ENCODE measurements at regions not wholly inside any gene's neighbourhood (a gene's known extent, or its start where the extent isn't known, plus 50 kb on each side); places are given as distances from the start of the nearest gene placed in this dataset.

DNA sequence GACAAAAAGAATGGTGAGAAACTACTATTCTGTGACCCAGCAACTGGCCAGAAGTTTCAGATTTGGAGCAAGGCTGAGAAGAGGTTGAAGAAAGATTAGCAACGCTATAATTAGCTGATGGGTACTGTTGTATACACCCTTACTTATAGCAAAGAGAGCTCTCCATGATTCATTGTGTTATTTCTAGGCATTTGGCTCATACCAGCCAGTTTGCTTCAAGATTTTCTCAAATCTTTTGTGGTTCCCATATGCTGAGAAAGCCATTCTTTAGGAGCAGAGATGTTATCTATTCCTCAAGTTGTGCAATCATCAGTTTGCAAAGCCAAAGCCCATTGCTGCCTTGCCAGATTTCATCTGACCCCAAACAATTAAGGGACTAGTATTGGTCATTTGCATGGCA lies 179.4 kb downstream of the ETS1 start:
- no peak for DNase-seq (ENCODE audit: low read depth, low spot score)

DNA sequence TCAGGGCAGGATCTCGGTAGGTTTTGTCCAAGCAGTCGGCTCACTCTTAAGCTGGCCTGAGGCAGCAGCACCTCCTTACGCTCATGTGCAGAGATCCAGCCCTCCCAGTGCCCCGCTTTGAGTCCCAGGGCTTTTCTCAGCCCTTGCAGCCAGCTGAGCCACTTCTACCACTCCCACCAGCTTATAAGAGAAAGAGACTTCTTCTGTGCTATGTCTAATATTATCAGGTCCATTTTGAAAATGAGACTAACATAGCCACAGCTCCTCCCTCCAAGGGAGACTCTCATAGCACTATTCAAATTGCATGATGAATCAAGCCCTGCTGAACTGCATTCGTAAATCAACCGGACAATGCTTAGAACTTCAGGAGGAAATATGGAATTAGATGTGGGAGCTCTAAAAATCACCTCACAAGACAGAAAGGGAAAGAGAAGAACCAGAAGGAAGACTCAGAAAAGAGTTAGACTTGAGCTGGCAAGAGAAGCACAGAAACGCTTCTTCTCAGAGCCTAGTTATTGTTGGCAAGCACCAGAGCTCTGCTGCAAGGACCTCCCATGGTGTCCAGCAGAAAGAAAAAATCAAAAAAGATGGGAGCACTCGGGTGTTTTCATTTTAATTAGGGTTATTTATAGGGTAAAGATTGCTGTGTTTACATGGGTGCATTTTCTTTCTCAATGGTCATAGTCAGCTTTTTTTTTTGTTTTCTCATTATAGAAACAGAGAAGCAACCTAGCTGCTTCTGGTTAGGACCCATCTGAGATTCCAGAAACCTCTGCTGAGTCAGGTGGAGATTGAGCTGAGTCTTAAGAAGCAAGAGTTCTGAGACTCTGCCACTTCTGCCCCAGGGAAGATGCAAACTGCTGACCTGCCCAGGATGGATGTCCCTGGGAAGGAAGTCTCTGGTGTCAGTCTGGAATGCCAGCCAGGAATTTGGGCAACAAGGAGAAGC lies 181.4 kb downstream of the ETS1 start:
- no peak for DNase-seq (ENCODE audit: low read depth, low spot score)

DNA sequence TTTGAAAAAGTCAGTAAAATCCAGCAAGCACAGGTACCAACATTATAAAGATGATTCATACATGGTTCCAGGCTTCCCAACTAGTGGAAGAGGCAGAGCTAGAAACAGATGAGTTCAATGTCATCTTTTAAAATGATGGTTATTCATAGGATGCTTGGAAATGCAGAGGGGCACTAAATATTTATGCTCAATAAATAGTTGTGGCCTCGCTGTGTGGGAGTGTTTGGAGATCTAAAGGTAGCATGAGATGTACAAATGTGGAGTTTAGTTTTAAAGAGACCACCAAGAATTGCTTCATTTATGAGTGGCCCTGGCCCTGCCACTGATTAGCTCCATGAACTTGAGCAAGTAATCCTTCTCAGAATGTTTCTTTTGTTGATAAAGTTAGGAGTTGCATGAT lies 182.2 kb downstream of the ETS1 start:
- no peak for DNase-seq (ENCODE audit: low read depth, low spot score)

GRCh38 chr11:128404437-128404836 lies 182.9 kb downstream of the ETS1 start:
- no peak for DNase-seq (ENCODE audit: low read depth, low spot score)

DNA sequence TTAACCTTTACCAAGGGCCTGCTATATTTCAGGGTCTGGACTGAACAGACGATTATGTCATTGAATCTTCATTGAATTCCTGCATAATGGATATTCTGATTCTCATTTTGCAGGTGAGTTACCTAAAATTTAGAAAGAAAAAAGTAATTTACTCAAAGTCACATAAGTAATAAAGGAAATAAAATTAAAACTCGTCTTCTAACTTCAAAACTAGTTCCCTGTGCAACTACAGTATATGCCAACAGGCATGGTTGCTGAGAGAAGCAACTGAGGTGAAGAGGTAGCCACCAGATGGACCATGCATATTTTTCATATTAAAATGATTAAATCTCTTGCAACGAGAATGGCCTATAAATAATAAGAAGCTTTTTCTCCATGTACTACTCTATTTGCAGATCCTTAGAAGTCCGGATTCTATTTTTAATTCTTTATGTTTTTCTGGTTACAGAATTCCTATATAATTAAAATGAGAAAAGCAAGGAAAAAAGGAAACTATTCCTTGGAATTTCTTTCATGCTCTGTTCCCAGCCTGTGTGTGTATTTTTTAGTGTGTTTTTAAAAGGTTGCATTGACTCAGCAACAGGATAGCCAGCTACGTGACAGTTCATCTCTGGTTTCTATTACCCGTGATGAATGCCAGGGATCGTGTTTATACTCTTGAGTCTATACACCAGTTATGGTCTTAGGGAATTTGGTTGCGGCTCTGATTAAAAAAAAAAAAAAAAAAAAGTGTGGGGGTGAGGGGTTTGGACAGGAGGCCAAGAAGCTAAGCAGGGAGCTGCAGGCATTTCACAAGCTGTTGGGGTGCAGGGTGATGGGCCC lies 186.8 kb downstream of the ETS1 start:
- DNase-seq (ENCODE audit: low read depth, low spot score) = no peak

DNA sequence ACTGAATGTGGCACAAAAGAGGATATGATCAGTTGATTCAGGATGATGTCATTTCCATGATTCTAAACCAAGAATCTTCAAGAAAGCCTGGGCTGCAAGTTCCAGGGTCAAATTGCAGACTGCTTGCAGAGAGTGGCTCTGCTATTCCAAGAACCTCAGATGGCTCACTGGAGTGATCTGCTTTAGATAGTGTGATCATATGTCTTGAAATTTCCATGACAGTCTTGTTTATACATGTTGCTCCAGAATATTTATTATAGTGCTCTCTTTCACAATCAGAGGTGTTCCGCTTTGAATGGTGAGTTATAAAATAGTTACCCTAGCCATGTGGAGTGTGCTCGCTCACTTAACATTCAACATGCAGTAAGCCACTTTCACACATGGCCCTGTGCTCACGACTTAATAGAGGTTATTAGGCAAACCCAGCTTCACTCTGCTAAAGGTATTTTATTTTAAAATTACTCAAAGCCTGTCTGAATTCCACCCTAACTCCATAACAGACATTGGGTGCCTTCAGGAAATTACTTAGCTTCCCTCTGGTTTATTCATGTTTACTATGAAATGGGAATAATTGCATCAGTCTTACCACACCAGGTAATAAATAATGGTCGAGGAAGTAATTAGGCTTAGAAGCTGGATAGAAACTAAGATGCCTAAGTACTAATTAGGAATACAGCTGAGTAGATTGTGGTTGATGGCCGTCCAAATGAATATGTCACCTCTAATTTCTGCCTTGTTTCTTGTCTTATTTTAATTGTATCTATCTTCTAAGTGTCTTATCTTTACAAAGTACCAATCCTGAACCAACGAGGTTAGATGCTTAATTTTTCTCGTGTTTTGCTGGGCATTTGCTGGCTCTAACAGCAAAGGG lies 187.9 kb downstream of the ETS1 start:
- no peak for DNase-seq (ENCODE audit: low read depth, low spot score)

GRCh38 chr11:128398517-128399250 lies 188.7 kb downstream of the ETS1 start:
- DNase-seq (ENCODE audit: low read depth, low spot score) = no peak

GRCh38 chr11:128397362-128397761 lies 190.0 kb downstream of the ETS1 start:
- DNase-seq (ENCODE audit: low read depth, low spot score) = no peak

DNA sequence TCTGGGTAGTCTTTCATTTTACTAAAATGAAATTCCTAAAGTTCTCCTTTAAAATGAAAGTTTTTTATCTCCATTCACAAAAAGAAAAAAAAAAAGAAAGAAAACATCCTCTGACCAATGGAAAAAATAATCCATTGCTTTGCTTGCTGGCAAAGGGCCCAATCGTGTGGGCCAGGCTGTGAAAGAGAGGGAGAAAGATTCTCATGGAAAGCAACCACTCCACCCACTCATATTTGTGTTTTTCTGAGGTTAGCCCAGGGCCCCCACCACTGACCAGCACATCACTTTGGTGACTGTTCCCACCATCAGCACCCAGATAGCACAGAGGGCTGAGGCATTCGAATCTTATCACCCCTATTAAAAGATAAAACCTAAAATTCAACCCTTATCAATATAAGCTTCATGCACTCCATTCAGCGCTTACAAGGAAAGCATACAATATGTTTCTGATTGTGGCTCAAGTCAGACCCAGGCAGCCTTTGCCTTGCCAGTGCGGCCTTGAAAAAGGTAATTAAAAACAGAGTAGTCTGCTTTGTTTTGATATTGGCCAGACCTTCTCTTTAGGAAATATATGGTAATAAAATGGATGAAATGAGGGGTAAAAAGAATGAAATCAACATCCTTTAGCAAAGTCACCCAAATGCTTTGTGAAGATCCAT lies 192.8 kb downstream of the ETS1 start:
- DNase-seq (ENCODE audit: low read depth, low spot score) = peak; percentile 41

DNA sequence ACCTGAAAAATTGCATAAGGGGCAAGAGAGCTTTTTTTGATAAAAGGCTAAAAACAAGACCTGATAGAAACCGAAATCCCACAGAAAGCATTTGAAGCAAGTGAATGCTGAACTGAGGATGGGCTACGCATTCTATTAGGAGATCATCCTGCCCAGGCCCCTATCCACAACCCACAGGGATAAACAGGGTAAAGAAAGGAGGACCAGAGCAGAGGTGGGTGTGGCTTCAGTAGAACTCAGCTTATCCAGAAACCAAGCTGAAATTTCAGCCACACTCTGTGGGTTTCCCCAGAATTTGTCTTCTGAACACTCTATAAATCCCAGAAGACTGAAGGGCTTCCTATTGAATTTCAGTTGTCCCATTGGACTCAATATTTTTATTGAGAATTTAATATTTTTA lies 195.1 kb downstream of the ETS1 start:
- DNase-seq (ENCODE audit: low read depth, low spot score) = no peak

DNA sequence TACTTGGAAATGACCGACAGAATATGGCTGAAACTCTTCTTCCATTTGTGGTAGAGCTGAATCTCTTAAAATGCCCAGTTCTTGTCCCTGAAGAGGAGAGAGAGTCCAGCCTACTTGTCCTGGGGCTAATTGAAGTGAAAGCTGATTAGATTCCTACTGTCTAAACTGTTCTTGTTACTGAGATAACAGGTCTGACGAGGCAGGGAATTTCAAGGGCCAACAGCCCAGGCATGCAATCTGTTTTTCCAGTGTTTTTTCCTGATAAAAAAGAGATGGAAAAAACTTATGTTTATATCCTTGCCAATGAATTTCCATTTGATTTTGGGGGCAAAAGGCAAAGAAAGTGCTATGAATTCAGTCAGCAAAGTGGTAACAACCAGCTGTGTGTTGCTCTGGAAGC lies 195.5 kb downstream of the ETS1 start:
- no peak for DNase-seq (ENCODE audit: low read depth, low spot score)

DNA sequence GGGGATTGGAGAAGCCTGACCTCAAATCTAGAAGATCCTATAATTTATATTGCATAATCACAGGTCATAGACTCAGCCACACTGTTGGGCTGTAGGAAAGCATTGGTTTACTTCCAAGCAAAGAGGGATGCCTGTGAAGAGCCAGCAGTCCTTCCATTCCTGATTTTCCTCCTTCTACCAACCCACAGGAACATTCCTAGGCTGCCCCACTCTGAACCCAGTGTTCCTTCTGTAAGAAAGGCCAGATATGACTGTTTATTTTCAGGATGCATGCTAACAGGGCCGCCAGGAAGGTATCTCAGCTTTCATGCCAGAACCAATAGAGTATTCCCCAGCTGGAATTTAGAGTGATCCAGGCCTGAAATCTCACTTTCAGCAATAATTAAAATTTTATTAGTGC lies 197.1 kb downstream of the ETS1 start:
- peak; percentile 37 for DNase-seq (ENCODE audit: low read depth, low spot score)

DNA sequence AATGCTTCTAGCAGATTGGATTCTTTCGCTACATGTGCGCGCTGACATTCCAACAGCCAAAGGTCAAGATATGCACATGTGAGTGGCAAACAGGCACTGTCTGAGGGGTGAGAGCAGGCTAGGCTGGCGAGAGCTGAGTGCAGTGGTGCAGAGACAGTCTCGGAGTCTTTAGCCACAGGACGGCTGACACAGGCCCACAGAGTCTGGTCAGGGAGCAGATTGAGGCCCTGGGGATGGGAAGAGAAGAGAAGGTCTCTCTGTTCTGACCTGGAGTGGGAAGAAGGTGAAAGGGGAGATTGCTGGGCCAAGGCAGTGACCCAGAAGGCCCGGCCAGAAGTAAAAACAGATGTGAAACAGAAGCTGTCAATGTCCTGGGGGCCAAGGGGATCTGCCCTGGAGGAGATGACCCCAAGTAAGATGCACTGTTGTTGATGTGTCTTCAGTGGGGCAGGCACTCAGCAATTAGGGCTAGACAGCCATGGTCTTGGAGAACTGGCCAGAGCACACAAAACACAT lies 197.8 kb downstream of the ETS1 start:
- DNase-seq (ENCODE audit: low read depth, low spot score) = no peak

DNA sequence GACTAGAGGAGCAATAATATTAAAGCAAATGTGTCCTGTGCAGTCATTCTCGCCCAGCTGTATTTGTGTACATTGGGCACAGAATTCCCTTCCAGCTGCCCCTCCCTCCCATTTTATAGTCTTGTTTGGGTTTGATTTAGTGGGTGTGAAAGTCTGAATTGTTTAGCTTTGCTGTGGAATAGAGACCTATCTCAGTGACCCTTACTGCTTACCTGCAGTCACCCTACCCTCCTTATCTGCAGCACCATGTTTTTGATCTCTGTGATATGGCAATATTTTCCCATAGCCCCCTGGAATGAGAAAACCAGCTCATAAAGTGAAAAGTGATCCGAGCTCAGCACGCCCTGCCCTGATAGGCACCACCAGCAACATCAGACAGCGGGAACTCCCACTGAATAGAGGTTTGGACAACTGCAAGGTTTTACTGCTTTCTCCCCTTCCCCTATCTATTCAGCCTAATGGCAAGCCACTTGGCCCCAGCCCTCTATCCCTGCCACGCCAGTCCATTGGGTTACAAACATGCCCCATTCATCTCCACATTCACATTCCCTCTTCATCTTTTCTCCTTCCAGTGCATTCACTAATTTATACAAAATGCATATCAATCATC lies 199.0 kb downstream of the ETS1 start:
- no peak for DNase-seq (ENCODE audit: low read depth, low spot score)

GRCh38 chr11:128379587-128380580 lies 207.5 kb downstream of the ETS1 start:
- no peak for DNase-seq (ENCODE audit: low read depth, low spot score)

DNA sequence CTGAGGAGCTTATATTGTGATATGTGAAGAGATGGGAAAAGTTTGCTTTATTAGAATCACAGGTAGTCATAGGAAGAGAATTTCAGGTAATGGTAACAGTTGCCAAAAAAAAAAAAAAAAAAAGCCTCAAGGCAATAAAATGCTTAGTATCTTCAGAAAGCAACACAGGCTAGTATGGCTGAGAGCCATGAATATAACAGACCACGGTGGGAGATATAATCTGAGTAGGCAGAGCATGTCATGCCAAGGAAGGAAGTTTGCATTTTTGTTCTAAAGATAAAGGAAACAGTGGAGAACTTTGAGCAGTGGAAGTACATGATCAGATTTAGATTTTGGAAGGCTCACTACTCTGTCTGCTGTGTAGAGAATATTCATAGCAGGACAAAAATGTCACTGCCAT lies 211.4 kb downstream of the ETS1 start:
- DNase-seq (ENCODE audit: low read depth, low spot score) = no peak

DNA sequence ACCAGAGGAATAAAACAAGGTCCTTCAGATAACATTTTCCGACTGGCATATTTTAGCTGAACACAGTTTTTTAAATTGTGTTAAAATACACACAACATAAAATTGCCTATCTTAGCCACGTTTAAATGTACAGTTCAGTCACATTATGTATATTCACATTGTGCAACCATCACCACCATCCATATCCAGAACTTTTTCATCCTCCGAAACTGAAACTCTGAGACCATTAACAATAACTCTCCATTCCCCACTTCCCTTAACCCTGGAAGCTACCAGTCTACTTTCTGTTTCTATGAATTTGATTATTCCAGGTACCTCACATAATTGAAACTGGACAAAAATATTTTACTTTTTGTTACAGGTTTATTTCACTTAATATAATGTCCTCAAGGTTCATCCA lies 213.3 kb downstream of the ETS1 start:
- DNase-seq (ENCODE audit: low read depth, low spot score) = no peak

DNA sequence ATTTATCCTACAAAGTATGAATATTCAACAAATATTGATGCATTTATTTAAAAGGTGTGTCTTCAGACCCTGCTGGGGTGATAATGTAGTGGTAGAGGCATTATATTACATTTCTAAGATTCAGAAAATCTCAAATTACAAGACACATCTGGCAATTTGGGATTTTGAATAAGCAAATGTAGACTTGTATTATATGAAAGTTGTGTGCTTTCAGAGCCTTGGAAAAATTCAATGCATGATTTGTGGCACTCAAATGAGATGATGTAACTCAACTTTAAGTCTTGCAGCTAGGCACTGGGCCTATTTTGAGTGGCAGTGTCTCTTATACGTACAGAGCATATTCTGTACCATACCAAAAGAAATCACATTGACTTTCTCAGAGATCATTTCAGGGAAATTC lies 214.4 kb downstream of the ETS1 start:
- DNase-seq (ENCODE audit: low read depth, low spot score) = no peak

- DNase-seq (ENCODE audit: low read depth, low spot score) = no peak
Measured at GRCh38 chr11:128367573-128367972, 219.8 kb downstream of the ETS1 start.
